RCC 7860 (cell line): ENCODE measurements at regions not wholly inside any gene's neighbourhood (a gene's known extent, or its start where the extent isn't known, plus 50 kb on each side); places are given as distances from the start of the nearest gene placed in this dataset.

Experiments
- DNase-seq: peaks from one replicate; pipeline ENCODE4 v3.0.0-alpha.2; 2015; ENCODE audit warnings: low spot score
- FAIRE-seq: peaks from 2 replicates; lab custom pipeline; 2012; peaks lifted over from hg19 to GRCh38; lab: Jason Lieb, UNC

DNA sequence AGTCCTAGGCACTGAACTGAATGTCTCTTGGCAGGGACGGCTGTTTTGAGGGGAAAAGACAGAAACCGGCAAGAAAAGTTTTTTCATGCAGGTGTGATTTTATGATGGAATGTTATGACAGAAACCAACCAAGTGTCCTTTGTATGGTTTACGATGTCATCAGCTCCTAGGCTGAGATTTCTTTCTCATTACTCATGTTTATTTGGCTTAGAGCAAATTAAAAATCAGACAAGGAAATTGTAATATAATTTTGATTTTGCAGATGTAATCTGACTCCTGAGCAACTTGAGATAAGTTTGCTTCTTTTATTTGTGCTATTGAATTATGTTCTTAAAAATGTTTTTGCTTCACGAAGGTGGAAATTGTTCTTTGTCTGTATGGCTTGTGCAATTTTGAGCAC, 58.8 kb upstream of the MAP3K7 start:
- no peak for FAIRE-seq
- DNase-seq, result no peak

DNA sequence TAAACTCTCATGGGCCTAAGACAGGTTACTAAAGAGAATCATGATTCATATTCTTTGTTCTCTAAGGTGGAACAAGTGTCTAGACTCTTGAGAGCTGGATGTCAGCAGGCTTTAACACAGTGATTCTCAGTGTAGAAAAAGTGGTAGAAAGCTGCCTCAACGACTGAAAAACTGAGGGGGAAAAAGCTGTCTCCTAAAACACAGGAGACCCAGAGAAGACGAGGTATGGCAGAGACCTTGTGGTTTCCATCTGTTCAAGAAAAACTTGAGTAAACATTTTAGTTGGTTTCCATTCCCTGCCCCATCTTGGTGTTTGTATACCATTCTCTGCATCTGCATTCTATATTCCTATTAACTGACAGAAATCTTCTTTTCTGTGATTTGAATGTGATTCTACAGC, 57.6 kb upstream of the MAP3K7 start:
- no peak for FAIRE-seq
- DNase-seq, result no peak

DNA sequence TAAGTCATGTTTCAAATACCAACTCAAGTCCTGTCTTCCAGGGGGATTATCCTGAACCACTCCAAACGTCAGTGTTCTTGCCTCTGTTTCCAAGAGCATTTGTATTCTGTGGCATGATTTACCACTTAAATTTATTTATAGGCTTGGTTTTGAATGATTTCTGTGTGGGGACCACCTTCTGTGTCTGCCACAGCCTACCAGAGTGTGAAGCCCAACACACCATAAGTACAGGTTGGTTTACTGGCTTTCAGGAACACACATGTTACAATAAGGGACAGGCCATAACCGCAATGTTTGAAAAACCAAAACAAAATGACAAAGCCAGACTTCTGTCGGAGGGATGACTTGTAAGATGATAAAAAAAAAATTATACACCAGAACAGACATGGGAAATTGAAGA, 56.5 kb upstream of the MAP3K7 start:
- FAIRE-seq, result no peak
- no peak for DNase-seq

DNA sequence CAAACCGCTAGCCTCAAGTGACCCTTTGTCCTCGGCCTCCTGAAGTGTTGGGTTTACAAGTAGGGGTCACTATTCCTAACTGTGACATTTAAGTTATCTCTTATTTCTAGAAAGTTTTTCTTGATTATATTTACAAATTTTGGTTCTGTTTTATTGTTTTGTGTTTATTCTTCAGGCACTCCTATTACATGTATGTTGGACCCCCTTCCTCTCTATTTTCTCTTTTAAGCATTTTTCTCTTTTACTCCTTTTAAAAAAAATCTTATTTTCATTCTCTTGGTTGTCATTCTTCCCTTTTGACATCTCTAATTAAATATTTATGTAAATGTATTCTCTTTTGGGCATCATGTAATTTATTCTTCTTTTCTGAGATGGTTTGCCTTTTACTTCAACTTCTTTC, 50.4 kb upstream of the MAP3K7 start:
- FAIRE-seq (no peak), DNase-seq (no peak)
